ENCODE measurements at regions not wholly inside any gene's neighbourhood (a gene's known extent, or its start where the extent isn't known, plus 50 kb on each side); places are given as distances from the start of the nearest gene placed in this dataset.

DNA sequence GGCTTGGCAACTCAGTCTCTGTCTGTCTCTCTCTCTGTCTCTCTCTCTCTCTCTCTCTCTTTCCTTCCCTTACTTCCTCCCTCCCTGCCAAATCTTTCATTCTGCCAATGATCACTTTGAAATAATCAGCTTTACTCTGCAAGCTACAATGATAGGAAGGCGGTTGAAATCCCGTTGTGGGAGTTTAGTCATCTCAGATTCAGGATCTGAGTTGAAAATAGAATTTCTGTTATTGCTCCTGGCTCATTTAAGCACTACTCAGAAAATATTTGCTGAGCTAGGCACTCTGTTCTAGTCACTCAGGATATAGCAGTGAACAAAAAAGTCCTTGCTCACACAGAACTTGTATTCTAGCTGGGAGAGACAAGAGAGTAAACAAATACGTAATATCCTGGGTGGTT, 56.3 kb upstream of the DCTD start:
- H4K20me1 ChIP-seq (replicated peaks; ENCODE audit: control insufficient read depth, extremely low read depth, insufficient read depth, low read length) = no peaks in the 10 kb centered on the region
- H3K27me3 ChIP-seq (ENCODE audit: control insufficient read depth in 2 of 2, insufficient read depth in 2 of 2, low read length in 2 of 2) = no peaks in the 10 kb centered on the region
- H3K4me3 ChIP-seq (replicated peaks in 1 of 3; ENCODE audit: insufficient read depth in 1 of 3, low read depth in 1 of 3, low read length in 3 of 3) = no peak overlapping the region
- CTCF ChIA-PET = interaction anchor here (1.0 to 1.5 kb wide), 2 partner anchors 35 to 100 kb away, joined by 3 to 11 read pairs; no protein-coding TSS in a partner anchor
- H3K4me1 ChIP-seq (ENCODE audit: control insufficient read depth, extremely low read depth, insufficient read depth, low read length) = peaks cover 23% of the 10 kb centered on the region
- H3K36me3 ChIP-seq (ENCODE audit: control insufficient read depth in 2 of 2, extremely low read depth in 1 of 2, insufficient read depth in 2 of 2, low read length in 2 of 2) = no peaks in the 10 kb centered on the region
- H3K9ac ChIP-seq (replicated peaks; ENCODE audit: extremely low read depth, insufficient read depth, low read length) = no peak overlapping the region
- TF ChIP-seq GATA2 (IDR thresholded peaks at IDR 0.05; ENCODE audit: insufficient read depth, insufficient read length, low read depth, low read length) (no peak), FOS (IDR thresholded peaks at IDR 0.05; ENCODE audit: borderline replicate concordance, insufficient read depth, low read length) (no peak), POLR2A (IDR thresholded peaks at IDR 0.05; ENCODE audit: low read depth, low read length) (no peak), POLR2AphosphoS5 (IDR thresholded peaks at IDR 0.05; ENCODE audit: insufficient read depth, low read depth, low read length) (no peak), JUN (IDR thresholded peaks at IDR 0.05; ENCODE audit: borderline replicate concordance, insufficient read depth, insufficient read length, low read depth) (no peak), MYC (IDR thresholded peaks at IDR 0.05; ENCODE audit: low read depth, low read length) (no peak), EZH2 (IDR thresholded peaks at IDR 0.05; ENCODE audit: borderline replicate concordance, low read depth, low read length, severe bottlenecking) (no peak)
- TF ChIP-seq, protein P1, sequence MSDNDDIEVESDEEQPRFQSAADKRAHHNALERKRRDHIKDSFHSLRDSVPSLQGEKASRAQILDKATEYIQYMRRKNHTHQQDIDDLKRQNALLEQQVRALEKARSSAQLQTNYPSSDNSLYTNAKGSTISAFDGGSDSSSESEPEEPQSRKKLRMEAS (IDR thresholded peaks at IDR 0.05; ENCODE audit: insufficient read depth, insufficient read length) = no peak
- TF ChIP-seq, protein P2, sequence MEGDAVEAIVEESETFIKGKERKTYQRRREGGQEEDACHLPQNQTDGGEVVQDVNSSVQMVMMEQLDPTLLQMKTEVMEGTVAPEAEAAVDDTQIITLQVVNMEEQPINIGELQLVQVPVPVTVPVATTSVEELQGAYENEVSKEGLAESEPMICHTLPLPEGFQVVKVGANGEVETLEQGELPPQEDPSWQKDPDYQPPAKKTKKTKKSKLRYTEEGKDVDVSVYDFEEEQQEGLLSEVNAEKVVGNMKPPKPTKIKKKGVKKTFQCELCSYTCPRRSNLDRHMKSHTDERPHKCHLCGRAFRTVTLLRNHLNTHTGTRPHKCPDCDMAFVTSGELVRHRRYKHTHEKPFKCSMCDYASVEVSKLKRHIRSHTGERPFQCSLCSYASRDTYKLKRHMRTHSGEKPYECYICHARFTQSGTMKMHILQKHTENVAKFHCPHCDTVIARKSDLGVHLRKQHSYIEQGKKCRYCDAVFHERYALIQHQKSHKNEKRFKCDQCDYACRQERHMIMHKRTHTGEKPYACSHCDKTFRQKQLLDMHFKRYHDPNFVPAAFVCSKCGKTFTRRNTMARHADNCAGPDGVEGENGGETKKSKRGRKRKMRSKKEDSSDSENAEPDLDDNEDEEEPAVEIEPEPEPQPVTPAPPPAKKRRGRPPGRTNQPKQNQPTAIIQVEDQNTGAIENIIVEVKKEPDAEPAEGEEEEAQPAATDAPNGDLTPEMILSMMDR (IDR thresholded peaks at IDR 0.05; ENCODE audit: extremely low read depth in 1 of 2, insufficient read depth in 1 of 2, low read depth in 1 of 2, low read length in 2 of 2) = no peak
- no peak overlapping the region for H3K4me2 ChIP-seq (ENCODE audit: insufficient read depth, low read length)
- no peaks in the 10 kb centered on the region for H3K79me2 ChIP-seq (ENCODE audit: control insufficient read depth, insufficient read depth, low read length)
- intact Hi-C loops (cut with micrococcal nuclease) = no loop called here
- FAIRE-seq = peak; percentile 75
- dilution Hi-C loops (cut with MboI; ENCODE audit: extremely low pct_ligation_motif_present, low sequenced_read_pairs) = no loop called here
- DNase-seq (ENCODE audit: low read depth, low spot score) = peak; percentile 49
- H3K27ac ChIP-seq (ENCODE audit: insufficient read depth, low read depth, low read length) = no peak overlapping the region
- H2AFZ ChIP-seq (ENCODE audit: low read depth, low read length) = no peak overlapping the region
- no peaks in the 10 kb centered on the region for H3K9me3 ChIP-seq (replicated peaks; ENCODE audit: control insufficient read depth, insufficient read depth, low read length)
- no TSS peak for BruUV-seq (replicated peaks)
- H3K9me1 ChIP-seq (replicated peaks; ENCODE audit: control insufficient read depth, extremely low read depth, insufficient read depth, low read length) = no peaks in the 10 kb centered on the region
- POLR2A ChIA-PET = no interaction called here
